Suprapubic skin (tissue), 4 donors: ENCODE measurements at regions not wholly inside any gene's neighbourhood (a gene's known extent, or its start where the extent isn't known, plus 50 kb on each side); places are given as distances from the start of the nearest gene placed in this dataset.

Experiments used
- DNase-seq, 2 donors: peaks; one replicate each; pipeline ENCODE4 v3.0.0-alpha.2; 2019; ENCODE audit warnings: low spot score in 2 of 2
- H3K27ac ChIP-seq: fragments of 200-600 bp; sonication (generic); one replicate; pipeline ENCODE4 v1.5.1; 2019
- H3K27me3 ChIP-seq: fragments of 200-600 bp; sonication (generic); one replicate; pipeline ENCODE4 v1.5.1; 2019
- H3K36me3 ChIP-seq: fragments of 200-600 bp; sonication (generic); one replicate; pipeline ENCODE4 v1.5.1; 2019
- H3K4me1 ChIP-seq: fragments of 200-600 bp; sonication (generic); one replicate; pipeline ENCODE4 v1.5.1; 2019
- H3K4me3 ChIP-seq: fragments of 200-600 bp; sonication (generic); one replicate; pipeline ENCODE4 v1.5.1; 2019; ENCODE audit warnings: mild to moderate bottlenecking
- H3K9me3 ChIP-seq: fragments of 200-600 bp; sonication (generic); one replicate; pipeline ENCODE4 v1.5.1; 2019
- EP300 ChIP-seq: sonication (generic); formaldehyde crosslinking; IDR thresholded peaks from one replicate; pipeline ENCODE4 v1.6.1; 2017; ENCODE audit warnings: antibody characterized with exemption
- POLR2A ChIP-seq, 2 donors: fragments of 450-650 bp; IDR thresholded peaks; one replicate each; pipeline ENCODE4 v1.6.1; 2017; ENCODE audit warnings: antibody characterized with exemption in 2 of 2, mild to moderate bottlenecking in 2 of 2, moderate library complexity in 2 of 2
- POLR2AphosphoS5 ChIP-seq, 3 donors: sonication (generic); formaldehyde crosslinking; IDR thresholded peaks; one replicate each; pipeline ENCODE4 v1.6.1; 2017; ENCODE audit warnings: antibody characterized with exemption in 3 of 3
- WGBS: methylation state at CpG from one replicate; pipeline ENCODE4 v1.1.5; 2018; 5-methylcytosine and 5-hydroxymethylcytosine counted together
- TF ChIP-seq, protein P1 (sequence below), 2 donors: fragments of 200-600 bp in 1 of 2; fragments of 450-650 bp in 1 of 2; sonication (generic) in 1 of 2; IDR thresholded peaks; one replicate each; pipeline ENCODE4 v1.5.1; 2016 to 2019; ENCODE audit warnings: antibody characterized with exemption in 2 of 2, mild to moderate bottlenecking in 1 of 2, moderate library complexity in 1 of 2

- DNase-seq: no peak
- no peaks in the 10 kb centered on the region for H3K4me1 ChIP-seq
- no peak overlapping the region for H3K4me3 ChIP-seq
- no peaks in the 10 kb centered on the region for H3K27me3 ChIP-seq
- TF ChIP-seq POLR2AphosphoS5 (IDR thresholded peaks at IDR 0.05): no peak
- no peak for TF ChIP-seq EP300
- no peak for TF ChIP-seq POLR2A (IDR thresholded peaks at IDR 0.05)
- TF ChIP-seq, protein P1, sequence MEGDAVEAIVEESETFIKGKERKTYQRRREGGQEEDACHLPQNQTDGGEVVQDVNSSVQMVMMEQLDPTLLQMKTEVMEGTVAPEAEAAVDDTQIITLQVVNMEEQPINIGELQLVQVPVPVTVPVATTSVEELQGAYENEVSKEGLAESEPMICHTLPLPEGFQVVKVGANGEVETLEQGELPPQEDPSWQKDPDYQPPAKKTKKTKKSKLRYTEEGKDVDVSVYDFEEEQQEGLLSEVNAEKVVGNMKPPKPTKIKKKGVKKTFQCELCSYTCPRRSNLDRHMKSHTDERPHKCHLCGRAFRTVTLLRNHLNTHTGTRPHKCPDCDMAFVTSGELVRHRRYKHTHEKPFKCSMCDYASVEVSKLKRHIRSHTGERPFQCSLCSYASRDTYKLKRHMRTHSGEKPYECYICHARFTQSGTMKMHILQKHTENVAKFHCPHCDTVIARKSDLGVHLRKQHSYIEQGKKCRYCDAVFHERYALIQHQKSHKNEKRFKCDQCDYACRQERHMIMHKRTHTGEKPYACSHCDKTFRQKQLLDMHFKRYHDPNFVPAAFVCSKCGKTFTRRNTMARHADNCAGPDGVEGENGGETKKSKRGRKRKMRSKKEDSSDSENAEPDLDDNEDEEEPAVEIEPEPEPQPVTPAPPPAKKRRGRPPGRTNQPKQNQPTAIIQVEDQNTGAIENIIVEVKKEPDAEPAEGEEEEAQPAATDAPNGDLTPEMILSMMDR (IDR thresholded peaks at IDR 0.05): no peak
- 64% methylated on average over 2 of the region's 2 CpGs for WGBS
- no peaks in the 10 kb centered on the region for H3K36me3 ChIP-seq
- H3K9me3 ChIP-seq: no peaks in the 10 kb centered on the region
- H3K27ac ChIP-seq: no peak overlapping the region
These were observed 141.6 kb downstream of the ATP23 start for GRCh38 chr12:58082996-58083395.

- no peak overlapping the region for H3K27ac ChIP-seq
- no peaks in the 10 kb centered on the region for H3K4me1 ChIP-seq
- no peaks in the 10 kb centered on the region for H3K9me3 ChIP-seq
- no peak for DNase-seq
- H3K36me3 ChIP-seq: no peaks in the 10 kb centered on the region
- H3K27me3 ChIP-seq: no peaks in the 10 kb centered on the region
- TF ChIP-seq, protein P1 (IDR thresholded peaks at IDR 0.05): no peak
- 82% methylated on average over 2 of the region's 2 CpGs for WGBS
- no peak overlapping the region for H3K4me3 ChIP-seq
These were observed 144.6 kb downstream of the ATP23 start for GRCh38 chr12:58086006-58086405.

DNA sequence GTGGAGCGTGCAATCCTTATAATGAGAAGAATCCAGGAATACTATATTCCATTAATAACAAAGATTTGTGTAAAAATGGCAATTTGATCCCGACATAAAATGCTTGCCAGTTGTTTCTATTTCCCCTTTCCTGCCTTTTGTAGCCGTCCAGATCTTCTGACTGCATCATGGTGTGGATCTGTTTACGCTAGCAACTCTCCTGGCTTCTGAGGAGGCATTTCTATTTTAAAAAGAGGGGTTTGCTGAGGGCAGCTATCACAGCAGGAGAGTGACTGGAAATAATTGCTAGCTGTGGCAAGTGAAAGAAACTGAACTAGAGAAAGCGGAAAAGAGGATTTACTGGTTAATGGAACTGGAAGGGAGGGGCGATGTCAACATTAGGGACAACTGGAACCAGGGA, 145.6 kb downstream of the ATP23 start:
- no peak for DNase-seq
- Histone ChIP-seq H3K27ac (no peak overlapping the region), H3K4me3 (no peak overlapping the region), H3K27me3 (no peaks in the 10 kb centered on the region), H3K9me3 (no peaks in the 10 kb centered on the region), H3K4me1 (no peaks in the 10 kb centered on the region), H3K36me3 (no peaks in the 10 kb centered on the region)
- WGBS: 90% methylated on average over 6 of the region's 6 CpGs
- TF ChIP-seq, protein P1 (IDR thresholded peaks at IDR 0.05): no peak
- no peak for TF ChIP-seq EP300
- no peak for TF ChIP-seq POLR2A (IDR thresholded peaks at IDR 0.05)
- TF ChIP-seq POLR2AphosphoS5 (IDR thresholded peaks at IDR 0.05): no peak

DNA sequence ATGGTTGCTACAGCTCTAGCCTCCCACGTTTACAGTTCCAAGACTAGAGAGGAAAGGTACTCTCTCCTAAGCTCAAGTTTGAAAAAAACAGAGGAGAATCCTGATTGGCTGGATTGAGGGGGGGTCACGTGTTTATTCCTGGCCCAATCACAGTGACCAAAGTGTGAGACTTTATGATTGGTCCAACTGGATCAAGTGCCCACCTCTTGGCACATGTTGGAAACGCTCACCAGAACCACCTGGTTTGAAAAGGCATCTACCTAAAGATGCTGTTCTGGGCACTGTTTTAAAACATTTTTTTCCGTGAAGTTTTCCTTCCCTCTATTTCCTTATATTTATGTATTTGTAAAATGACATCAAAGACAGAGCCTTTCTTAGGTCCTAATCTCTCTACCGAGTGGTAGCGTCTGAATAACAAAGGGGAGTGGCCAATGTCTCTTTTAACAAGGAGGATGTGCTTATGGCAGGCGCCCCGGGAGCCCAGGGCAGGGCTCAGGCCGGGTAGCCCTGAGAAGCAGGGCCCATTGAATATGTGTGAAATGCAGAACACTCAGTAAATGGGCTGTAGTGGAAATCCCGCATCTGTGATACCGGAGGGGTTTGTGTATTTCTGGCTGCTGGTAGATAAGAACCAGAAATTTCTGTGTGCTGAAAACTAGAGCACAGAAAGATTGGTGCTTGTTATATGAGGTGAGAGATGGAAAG, 146.2 kb downstream of the ATP23 start:
- H3K4me1 ChIP-seq: no peaks in the 10 kb centered on the region
- no peak overlapping the region for H3K4me3 ChIP-seq
- no peak overlapping the region for H3K27ac ChIP-seq
- H3K27me3 ChIP-seq: no peaks in the 10 kb centered on the region
- DNase-seq: no peak
- 60% methylated on average over 11 of the region's 11 CpGs for WGBS
- H3K36me3 ChIP-seq: no peaks in the 10 kb centered on the region
- no peak for TF ChIP-seq POLR2AphosphoS5 (IDR thresholded peaks at IDR 0.05)
- no peak for TF ChIP-seq POLR2A (IDR thresholded peaks at IDR 0.05)
- TF ChIP-seq, protein P1 (IDR thresholded peaks at IDR 0.05): no peak
- TF ChIP-seq EP300: no peak
- H3K9me3 ChIP-seq: no peaks in the 10 kb centered on the region

- Histone ChIP-seq H3K27ac (no peak overlapping the region), H3K9me3 (no peaks in the 10 kb centered on the region), H3K4me3 (no peak overlapping the region), H3K36me3 (no peaks in the 10 kb centered on the region), H3K27me3 (no peaks in the 10 kb centered on the region), H3K4me1 (no peaks in the 10 kb centered on the region)
- 43% methylated on average over 3 of the region's 3 CpGs for WGBS
- TF ChIP-seq POLR2A (IDR thresholded peaks at IDR 0.05): no peak
- TF ChIP-seq EP300: no peak
- TF ChIP-seq, protein P1 (IDR thresholded peaks at IDR 0.05): no peak
- TF ChIP-seq POLR2AphosphoS5 (IDR thresholded peaks at IDR 0.05): no peak
- DNase-seq: no peak
These were observed 148.2 kb downstream of the ATP23 start for GRCh38 chr12:58089588-58089987.
